ENCODE measurements at regions not wholly inside any gene's neighbourhood (a gene's known extent, or its start where the extent isn't known, plus 50 kb on each side); places are given as distances from the start of the nearest gene placed in this dataset.

DNA sequence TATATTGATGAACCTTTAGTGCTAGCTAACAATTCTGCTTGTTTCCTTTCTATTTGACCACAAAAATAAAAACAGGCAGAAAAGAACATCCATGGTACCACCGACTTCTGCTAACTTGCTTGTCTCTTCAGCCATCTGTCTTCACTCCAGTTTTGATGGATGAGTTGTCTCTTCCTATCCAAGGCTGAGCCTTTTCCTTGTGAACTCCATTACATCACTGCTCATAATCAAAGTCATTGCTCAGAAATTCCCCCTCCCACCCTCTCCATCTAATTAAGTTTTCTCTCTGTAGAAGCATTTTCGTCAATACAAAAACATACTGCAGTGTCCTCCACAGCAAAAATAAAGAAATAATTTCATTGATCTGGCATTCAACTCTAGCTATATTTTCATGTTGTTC, 184.4 kb downstream of the SPCS3 start:
- DNase-seq (ENCODE audit: low spot score) = no peak

DNA sequence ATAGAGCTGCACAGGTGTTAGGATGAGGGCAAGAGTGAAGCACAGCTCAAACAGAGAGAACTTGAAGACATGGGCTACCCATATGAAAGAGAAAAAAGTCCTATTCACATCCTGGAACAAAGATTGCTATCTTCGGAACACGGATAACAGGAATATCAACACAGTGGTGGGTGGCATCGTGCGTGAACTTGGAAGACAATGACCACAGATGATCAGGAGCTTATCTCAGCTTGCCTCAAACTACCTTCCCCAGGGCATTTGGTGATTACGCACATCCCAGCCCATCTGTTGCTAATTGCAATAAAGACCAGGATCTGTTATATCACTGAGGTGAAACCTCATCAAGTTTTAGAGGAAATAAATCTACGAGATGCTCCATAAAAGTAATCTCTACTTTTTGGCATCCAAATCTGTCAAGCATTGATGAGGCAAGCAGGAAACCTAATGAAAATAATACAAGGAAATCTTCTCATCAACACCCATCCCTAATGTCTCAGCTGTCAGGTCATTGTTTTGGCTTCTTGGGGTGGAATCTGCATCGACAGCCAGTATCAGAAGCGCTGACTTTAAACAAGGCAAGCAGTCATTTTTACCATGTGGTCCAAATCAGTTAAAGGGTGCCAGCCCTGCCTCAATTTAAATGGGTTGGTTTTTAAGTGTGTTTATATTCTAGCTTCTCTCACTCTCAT, 188.2 kb downstream of the SPCS3 start:
- no peak for DNase-seq (ENCODE audit: low spot score)
- no peak for ATAC-seq

More for the DNA sequence above, 184.4 kb downstream of the SPCS3 start:
- ATAC-seq = no peak

DNA sequence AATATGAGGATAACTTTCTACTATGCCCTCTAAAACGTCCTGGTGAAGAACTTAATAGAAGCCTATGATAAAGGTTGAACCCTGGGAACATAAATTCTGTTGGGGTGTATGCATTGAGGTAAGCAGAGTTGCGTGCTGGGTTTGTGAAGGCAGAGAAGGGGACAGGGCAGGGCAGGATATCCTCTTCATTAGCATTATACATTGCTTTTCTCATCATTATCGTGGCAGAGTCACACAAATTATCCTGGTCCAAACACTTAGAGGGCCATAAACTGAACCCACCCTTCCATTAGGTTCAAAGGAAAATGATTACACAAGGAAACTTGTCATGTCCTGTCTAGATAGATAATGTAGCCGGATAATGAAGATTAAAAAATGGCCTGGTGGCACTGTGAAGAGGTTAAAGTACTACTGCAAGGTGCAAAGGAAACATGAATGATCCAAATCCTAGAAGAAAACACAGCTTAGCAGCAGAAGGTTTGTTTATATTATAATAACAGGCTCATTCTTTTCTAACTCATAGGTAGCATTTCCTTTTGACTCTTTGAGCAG, 189.1 kb downstream of the SPCS3 start:
- DNase-seq (ENCODE audit: low spot score) = no peak
- ATAC-seq = no peak

DNA sequence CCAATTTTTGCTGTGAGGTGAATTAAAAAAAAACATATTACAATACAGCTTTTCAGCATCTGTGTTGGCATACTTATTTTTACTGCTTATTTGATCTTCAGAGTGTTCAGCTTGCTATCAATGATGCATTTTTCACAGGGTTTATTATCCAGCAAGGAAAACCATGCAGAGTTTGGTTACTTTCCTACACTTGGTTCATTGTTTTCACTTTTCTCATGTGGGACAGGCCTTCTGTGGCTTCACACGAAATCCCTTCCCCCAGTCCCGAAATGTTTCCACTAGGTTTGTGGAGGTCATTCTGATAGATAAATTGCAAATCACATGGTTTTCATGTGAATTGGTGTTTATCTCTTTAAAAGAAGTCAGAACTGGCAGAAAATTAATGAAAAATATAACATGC, 205.8 kb downstream of the SPCS3 start:
- DNase-seq (ENCODE audit: low spot score) (no peak), ATAC-seq (no peak)

DNA sequence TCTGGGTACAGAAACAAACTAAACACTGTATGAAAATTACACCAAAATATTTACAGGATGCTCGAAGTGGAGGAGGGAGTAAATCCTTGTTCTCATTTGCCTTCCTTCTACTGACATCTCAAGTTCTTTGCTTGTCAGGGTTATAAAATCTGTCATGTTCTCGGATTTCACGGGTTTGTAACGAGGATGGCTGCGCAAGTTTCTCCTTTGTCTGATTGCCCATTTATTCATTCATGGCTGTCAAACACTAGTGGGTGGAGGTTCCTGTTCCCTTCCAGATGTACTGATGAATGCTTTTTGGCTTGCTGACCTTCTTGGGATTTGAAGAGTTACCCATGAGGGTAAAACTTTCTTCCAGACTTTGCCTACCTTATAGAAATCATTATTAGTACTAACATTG, 206.9 kb downstream of the SPCS3 start:
- DNase-seq (ENCODE audit: low spot score) (no peak), ATAC-seq (no peak)

DNA sequence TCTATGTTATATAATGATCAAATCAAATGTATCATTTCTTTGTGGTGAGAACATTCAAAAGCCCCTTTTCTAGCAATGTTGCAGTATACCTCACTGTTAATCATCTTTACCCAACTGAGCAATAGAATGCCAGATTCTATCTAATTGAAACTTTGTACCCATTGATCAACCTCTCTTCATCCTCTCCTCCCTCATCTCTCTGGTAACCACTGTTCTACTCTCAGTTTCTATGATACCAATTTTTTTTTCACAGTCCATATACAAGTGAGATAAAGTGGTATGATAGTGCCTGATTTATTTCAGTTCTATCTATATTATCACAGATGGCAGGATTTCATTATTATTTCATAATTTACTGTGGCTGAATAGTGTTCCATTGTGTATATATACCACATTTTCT, 209.8 kb downstream of the SPCS3 start:
- ATAC-seq (no peak), DNase-seq (ENCODE audit: low spot score) (no peak)

DNA sequence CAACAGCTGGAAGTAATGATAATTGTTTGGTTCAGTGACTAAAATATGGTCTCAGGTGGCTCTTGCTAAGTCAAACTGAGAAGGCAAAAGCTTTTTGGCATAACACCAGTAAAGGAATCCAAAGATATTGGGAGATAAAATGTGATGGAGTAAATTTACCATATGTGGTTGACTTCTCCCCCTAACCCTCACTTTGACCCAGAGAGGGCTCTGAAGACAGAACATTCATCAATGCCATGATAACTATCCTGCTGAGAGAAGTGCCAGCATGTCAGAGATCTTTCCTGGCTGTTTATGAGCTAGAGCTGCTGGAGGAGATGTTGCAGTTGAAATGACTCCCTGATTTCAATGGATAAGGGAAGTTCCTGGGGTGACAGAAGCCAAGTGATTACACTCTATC, 213.4 kb downstream of the SPCS3 start:
- ATAC-seq (no peak), DNase-seq (ENCODE audit: low spot score) (no peak)

DNA sequence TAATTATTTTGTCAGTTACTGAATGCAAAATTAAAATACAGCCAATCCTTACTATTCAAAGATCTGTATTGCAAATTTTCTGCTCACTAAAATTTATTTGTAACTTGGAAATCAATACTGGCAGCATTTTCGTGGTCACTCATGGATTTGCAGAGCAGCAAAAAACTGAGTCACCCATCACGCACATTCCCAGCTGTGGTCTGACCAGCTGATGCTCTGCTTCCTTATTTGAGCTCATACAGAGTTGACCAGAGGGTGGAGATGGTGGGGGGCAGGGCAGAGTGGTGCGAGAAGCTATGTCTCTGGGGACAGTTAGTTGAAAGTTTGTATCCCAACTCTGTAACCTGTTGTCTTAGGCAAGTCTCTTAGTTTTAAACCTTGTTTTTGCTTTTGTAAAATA, 214.8 kb downstream of the SPCS3 start:
- no peak for DNase-seq (ENCODE audit: low spot score)
- no peak for ATAC-seq

DNA sequence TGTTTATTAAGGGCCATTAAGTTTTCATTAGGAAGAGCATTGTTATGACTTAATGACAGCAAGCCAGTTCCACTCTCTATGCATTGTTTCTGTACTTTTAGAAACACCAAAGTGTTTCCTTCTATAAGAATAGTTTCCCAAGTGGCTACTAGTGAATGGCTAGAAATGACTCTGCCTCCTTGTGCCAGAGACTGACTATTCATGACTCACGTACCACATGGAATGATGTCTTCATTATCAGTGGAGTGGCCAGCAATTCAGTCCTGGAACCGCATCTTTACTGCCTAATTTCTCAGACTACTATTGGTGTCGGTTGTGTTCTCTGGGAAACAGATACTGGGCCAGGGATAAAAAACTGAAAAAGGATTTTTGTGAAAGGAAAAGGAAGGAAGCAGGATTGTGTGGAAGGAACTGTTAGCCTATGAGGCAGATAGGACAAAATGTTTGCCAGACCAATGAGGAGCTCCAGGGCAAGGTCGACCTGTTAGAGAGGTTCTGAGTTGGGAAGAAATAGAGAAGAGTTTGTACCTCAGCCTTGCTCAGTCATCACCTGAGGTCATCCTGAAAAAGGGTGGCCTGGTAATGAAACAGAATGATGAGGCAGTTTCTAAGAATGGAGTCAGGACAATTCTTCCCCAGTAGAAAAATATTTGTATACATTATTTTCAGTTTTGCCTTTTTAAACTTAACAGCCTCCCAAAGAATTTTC, 218.6 kb downstream of the SPCS3 start:
- no peak for ATAC-seq
- DNase-seq (ENCODE audit: low spot score) = no peak

DNA sequence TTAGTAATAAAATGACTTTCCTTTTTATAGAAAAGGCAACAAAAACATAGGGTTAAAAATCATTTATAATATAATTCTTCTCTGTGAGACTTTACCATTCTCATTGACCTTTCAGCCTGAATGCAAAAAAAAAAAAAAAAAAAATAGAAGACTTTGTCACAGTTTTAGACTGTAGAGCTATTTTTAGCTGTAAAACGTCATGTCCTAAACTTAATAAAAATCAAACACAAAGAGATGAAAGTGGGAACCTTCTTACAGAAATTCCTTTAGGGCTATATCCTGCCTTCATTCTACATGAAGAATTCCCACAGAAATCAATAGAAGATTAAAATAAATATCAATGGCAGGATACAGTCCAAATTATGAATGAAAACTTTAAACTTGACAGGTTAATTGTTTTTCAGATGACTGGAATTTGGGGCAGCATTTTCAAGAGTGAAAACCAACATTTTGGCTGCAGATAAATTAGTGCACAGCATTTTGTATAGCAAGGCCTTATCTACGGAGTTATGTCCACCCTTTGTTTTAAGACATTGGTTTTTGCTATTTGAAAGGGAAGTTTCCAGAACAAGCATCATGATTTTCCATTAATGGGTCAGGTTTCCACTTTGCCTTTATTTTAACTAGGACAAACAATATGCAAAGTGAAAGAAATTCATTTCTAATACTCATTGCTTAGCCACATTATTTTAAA, 219.5 kb downstream of the SPCS3 start:
- DNase-seq (ENCODE audit: low spot score) = no peak
- no peak for ATAC-seq

DNA sequence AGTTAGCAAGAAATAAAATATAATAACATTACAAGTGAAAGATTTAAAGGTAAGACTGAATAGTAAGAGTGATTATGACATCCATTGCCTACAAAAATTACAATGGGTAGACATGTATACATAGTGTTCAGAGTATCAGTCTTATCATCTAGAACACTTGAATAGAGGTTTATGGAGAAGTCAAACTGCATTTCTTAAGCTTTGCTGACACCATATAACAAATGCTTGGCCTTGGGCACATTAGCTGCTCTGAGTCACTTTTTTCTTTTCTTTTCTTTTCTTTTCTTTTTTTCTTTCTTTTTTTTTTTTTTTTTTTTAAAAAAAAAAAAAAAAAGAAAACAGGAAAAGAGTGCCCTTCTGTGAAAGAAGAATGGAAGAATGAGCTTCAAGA, 220.0 kb downstream of the SPCS3 start:
- ATAC-seq = no peak

DNA sequence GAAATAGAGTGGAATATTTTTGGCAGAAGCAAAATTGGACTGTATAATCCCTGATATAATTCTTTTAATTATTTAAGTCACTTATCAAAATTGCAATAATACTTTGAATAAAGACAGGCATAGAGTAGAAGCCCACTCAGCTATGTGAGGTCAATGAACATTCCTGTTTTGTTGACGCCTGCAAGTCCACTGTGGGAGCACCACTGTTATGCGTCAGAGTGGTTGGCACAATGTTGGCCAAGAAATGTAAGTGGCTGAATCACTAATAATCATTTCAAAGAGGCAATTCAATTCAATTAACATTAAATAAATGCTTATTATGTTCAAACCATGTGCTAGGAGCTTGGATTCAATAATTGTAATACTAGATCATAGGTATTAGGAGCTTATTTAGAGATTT, 221.0 kb downstream of the SPCS3 start:
- ATAC-seq (no peak), DNase-seq (ENCODE audit: low spot score) (no peak)

More for the DNA sequence above, 220.0 kb downstream of the SPCS3 start:
- no peak for DNase-seq (ENCODE audit: low spot score)

DNA sequence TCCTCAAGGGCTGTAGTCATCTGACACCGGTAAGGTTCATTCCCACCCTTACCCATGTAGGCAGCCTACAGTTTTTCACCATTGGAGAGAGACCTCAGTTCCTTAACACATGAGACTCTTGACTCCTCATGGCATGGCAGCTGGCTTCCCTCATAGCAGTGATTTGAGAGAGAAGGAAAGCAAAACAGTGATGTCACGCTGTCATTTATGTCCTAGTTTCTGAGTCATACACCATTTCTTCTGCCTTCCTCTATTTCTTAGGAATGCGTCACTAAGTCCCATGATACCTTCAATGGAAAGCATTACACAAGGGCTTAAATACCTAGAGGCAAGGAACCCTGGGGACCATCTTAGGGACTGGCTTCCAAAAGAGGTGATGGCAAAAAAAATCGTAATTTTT, 226.1 kb downstream of the SPCS3 start:
- no peak for ATAC-seq
- DNase-seq (ENCODE audit: low spot score) = no peak

DNA sequence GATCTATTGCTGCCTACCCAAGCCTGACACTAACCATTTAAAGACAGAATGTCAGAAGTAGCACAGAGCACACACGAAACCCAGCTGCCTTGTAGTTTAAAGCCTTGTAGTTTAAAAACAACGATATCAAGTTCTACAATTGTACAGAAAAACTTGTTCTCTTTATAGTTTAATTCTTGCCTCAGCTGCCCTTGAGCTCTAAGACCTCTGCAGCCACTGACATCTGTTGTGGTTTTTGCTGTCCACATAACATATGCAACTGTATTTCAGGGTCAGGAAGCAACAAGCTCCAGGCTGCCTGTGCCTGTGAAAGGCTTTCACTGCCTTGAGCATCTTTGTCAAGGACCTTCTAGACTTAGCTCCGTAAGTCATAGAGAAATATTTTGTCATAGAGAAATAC, 227.2 kb downstream of the SPCS3 start:
- ATAC-seq (no peak), DNase-seq (ENCODE audit: low spot score) (no peak)

DNA sequence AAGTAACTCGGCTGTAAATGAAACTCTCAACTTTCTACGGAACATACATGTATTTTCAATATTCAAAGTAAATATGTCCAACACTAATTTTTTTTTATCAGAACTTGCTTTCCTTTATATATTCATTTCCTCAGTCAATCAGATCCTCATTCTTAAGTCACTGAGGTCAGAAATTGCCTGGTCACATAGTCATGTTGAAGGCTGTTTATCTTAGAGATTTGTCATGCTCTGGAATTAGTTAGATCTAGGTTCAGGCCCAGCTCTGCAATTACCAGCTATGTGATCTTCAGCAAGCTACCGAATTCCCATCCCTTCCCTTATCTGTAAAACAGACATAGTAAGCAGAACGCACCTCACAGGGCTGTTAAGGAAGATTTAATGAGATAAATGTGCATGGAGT, 228.8 kb downstream of the SPCS3 start:
- DNase-seq (ENCODE audit: low spot score) (no peak), ATAC-seq (no peak)

DNA sequence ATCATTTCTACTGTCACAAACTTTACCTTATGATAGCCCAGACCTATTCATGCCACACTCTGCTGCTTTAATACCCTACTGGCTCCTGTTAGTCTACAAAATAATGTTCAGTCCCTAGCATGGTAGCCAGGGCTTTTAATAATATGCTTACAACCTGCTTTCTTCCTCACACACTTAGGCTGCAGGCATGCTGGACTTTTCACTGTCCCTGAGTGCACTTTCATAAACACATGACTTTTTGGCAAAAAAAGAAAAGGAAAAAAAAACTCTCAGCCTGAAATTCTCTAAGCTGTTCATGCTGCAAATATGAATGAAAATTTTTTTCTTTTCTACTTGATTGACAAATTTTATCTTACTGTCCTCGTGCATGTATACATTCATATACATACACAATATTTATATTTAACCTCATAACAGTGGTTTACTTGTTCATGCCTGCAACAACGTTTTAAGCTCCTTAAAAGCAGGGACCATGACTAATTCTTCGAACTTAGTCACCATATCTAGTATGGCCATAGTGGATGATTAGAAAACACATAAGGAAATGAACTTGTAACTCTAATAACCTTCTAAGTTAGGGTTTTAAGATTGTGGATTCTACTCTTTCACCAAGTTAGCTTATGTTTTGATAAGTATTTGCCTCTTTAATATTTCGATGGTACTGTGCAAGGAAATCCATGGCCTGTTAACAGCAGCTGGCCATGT, 229.5 kb downstream of the SPCS3 start:
- DNase-seq (ENCODE audit: low spot score) (no peak), ATAC-seq (no peak)

DNA sequence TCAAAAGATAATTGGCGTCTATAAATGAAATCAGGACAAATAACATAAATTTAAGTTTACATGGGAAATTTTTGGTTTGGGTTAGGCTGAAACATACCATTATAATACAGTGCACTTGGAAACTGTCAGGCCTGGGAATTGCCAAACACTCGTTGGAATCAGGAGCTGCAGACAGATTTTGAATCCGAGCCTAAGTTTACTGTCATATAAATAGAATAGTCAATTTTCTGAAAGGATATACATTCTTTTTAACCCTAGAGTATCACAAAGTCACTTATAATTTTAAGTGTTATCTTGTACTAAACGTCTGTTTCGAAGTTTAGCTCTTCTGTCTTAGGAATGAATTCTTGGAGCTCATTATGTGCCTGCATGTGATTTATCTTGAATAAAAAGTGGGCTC, 234.1 kb downstream of the VEGFC start:
- DNase-seq (ENCODE audit: low spot score) (no peak), ATAC-seq (no peak)

DNA sequence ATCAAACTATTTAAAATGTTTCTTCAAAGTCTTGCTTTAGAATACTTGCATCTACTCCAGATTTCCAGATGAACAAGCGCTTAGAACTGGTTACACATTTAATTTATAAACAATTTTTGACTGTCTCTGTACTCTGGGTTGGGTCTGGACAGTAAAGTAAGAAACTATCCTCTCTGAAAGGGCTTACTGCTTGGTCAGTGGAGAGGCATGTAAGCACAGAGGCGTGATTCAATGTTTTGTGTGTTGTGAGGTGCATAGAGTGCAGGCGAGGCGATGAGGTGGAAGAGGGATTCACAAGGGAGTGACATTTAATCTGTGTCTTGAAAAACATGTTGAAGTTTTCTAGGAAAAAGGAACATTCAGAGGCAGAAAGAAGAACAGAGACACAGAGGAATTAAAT, 231.4 kb downstream of the VEGFC start:
- ATAC-seq = no peak
- DNase-seq (ENCODE audit: low spot score) = no peak

DNA sequence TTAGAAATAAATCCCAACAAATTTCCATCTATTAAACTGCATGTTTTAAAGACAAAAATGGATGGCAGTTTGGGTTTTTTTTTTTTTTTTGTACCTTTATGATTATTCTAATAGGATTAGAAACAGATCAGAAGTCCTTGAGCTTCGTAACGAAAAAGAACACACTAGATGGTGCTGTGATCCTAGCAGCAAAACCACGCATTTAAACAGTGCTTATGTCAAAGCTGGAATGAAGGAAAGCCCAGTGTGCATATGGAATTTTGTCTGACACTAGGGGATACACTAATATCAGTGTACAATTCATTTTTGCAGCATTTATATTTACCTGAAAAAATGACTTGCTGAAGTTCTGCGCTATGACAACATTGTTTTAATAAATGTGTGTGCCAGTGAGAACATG, 229.1 kb downstream of the VEGFC start:
- ATAC-seq = no peak
- DNase-seq (ENCODE audit: low spot score) = no peak

DNA sequence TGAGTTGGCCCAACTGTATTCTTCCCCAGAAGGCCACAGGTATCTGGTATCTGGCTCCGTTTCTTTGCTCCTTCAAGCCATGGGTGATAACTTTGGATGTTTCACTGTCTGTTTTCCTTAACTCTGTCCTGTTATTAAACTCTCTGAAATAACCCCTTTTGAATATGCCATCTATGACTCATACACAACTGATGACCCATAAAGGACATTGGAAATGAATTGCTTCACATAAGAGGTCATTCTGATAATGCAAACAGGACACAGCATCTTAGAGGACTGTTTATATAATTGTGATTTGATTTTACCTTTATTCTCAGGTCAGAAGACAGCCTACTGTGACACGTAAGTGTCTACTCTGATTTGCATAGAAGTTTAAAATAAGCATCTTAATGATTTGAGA, 227.7 kb downstream of the VEGFC start:
- no peak for ATAC-seq
- DNase-seq (ENCODE audit: low spot score) = no peak

DNA sequence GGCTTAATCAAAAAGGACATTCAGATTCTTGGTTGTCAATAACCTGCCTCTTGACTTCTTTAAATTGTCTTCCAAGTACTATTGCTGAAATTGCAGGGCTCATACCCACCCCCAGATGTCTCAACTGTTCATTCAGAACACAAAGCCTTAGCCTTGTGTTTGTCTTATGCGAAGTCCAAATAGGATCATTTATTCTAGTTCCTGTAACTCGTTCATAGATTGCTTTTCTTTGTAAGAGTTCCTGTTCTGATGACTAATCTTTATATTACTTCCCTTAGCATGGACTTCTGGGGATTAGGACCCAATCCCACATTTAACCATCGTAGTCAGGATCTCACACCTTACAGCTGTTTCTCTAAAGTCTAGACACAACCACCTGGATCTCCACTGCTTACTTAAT, 226.0 kb downstream of the VEGFC start:
- ATAC-seq = no peak
- DNase-seq (ENCODE audit: low spot score) = no peak

Measured in left lobe of liver (tissue), 2 donors.